RWPE1 (cell line): ENCODE measurements at regions not wholly inside any gene's neighbourhood (a gene's known extent, or its start where the extent isn't known, plus 50 kb on each side); places are given as distances from the start of the nearest gene placed in this dataset.
A peak's percentile ranks its signal among the peaks of the same experiment; 100 is the strongest.

Experiments
- CTCF ChIA-PET: fragments of 350-600 bp; sonication (Branson Sonifier 250); formaldehyde crosslinking; extraction: SDS; loops from one replicate; lab custom pipeline; 2021; lab: Yijun Ruan, JAX
- POLR2A ChIA-PET: fragments of 400-600 bp; formaldehyde crosslinking; extraction: SDS; loops from one replicate; lab custom pipeline; 2020; ENCODE audit warnings: antibody characterized with exemption; ENCODE audit not compliant: low non-redundant PET; lab: Yijun Ruan, JAX
- DNase-seq: peaks from one replicate; pipeline ENCODE4 v3.0.0; 2012; ENCODE audit warnings: low spot score
- H3K27ac ChIP-seq: fragments of 450-650 bp; 2 replicates; pipeline ENCODE4 v1.5.1; 2017
- CTCF ChIP-seq: fragments of 450-650 bp; conservative IDR thresholded peaks from 2 replicates; pipeline ENCODE4 v1.5.1; 2017; ENCODE audit warnings: low read depth, mild to moderate bottlenecking

- CTCF ChIA-PET, result no interaction called here
- no peak overlapping the region for H3K27ac ChIP-seq
- DNase-seq, result no peak
- no peak for TF ChIP-seq CTCF
- POLR2A ChIA-PET, result no interaction called here
These were observed 176.8 kb downstream of the BMP2 start for GRCh38 chr20:6944292-6944691.

- ChIA-PET CTCF (no interaction called here), POLR2A (no interaction called here)
- no peak for TF ChIP-seq CTCF
- no peak for DNase-seq
- H3K27ac ChIP-seq, result no peak overlapping the region
These were observed 186.1 kb downstream of the BMP2 start for GRCh38 chr20:6953611-6954010.

GRCh38 chr20:6954219-6954618 is 186.7 kb downstream of the BMP2 start:
- POLR2A ChIA-PET, result no interaction called here
- CTCF ChIA-PET, result no interaction called here
- no peak for TF ChIP-seq CTCF
- no peak for DNase-seq
- no peak overlapping the region for H3K27ac ChIP-seq

GRCh38 chr20:6956056-6956455 is 188.6 kb downstream of the BMP2 start:
- POLR2A ChIA-PET, result no interaction called here
- TF ChIP-seq CTCF, result no peak
- DNase-seq, result no peak
- H3K27ac ChIP-seq, result no peak overlapping the region
- CTCF ChIA-PET, result interaction anchor here (0.5 to 0.6 kb wide), 2 partner anchors 419 to 1426 kb away, joined by 3 read pairs; no protein-coding TSS in a partner anchor

GRCh38 chr20:6956574-6956973 is 189.1 kb downstream of the BMP2 start:
- peak; percentile 49 for DNase-seq
- ChIA-PET CTCF (interaction anchor here (0.5 to 0.6 kb wide), 2 partner anchors 36 to 1427 kb away, joined by 3 to 4 read pairs; no protein-coding TSS in a partner anchor), POLR2A (no interaction called here)
- no peak overlapping the region for H3K27ac ChIP-seq
- TF ChIP-seq CTCF, result no peak

GRCh38 chr20:6959900-6960312 is 192.4 kb downstream of the BMP2 start:
- H3K27ac ChIP-seq, result no peak overlapping the region
- TF ChIP-seq CTCF, result no peak
- CTCF ChIA-PET, result no interaction called here
- POLR2A ChIA-PET, result no interaction called here
- DNase-seq, result no peak
